H9 (cell line): ENCODE measurements at regions not wholly inside any gene's neighbourhood (a gene's known extent, or its start where the extent isn't known, plus 50 kb on each side); places are given as distances from the start of the nearest gene placed in this dataset.

ENCODE experiments used
- DNase-seq: peaks from one replicate; pipeline ENCODE4 v3.0.0-alpha.2; 2017
- H2AFZ ChIP-seq: one replicate; pipeline ENCODE4 v1.6.1; 2013; ENCODE audit warnings: mild to moderate bottlenecking, low read length, control low read depth, moderate library complexity
- H2AK5ac ChIP-seq: 2 replicates; pipeline ENCODE4 v1.6.1; 2013; ENCODE audit warnings: low read length, control low read depth, mixed read lengths; ENCODE audit not compliant: insufficient read length
- H2BK120ac ChIP-seq: one replicate; pipeline ENCODE4 v1.6.1; 2013; ENCODE audit warnings: low read depth, mild to moderate bottlenecking, low read length, control low read depth, inconsistent platforms; ENCODE audit not compliant: poor library complexity, severe bottlenecking
- H2BK12ac ChIP-seq: 2 replicates; pipeline ENCODE4 v1.6.1; 2013; ENCODE audit warnings: low read length, control low read depth, mixed read lengths, low read depth; ENCODE audit not compliant: insufficient read length
- H2BK15ac ChIP-seq: 2 replicates; pipeline ENCODE4 v1.6.1; 2013; ENCODE audit warnings: low read depth, low read length, control low read depth
- H2BK20ac ChIP-seq: one replicate; pipeline ENCODE4 v1.6.1; 2013; ENCODE audit warnings: low read depth, mild to moderate bottlenecking, low read length, control low read depth, inconsistent platforms; ENCODE audit not compliant: poor library complexity, severe bottlenecking
- H2BK5ac ChIP-seq: 2 replicates; pipeline ENCODE4 v1.6.1; 2013; ENCODE audit warnings: low read length, control low read depth, mixed read lengths; ENCODE audit not compliant: insufficient read length
- H3K14ac ChIP-seq: 2 replicates; pipeline ENCODE4 v1.6.1; 2013; ENCODE audit warnings: low read length, control low read depth; ENCODE audit not compliant: insufficient read depth
- H3K18ac ChIP-seq: 2 replicates; pipeline ENCODE4 v1.6.1; 2013; ENCODE audit warnings: low read depth, mild to moderate bottlenecking, mixed read lengths, low read length, control low read depth; ENCODE audit not compliant: insufficient read length
- H3K23ac ChIP-seq: 2 replicates; pipeline ENCODE4 v1.6.1; 2013; ENCODE audit warnings: low read length, control low read depth, mixed read lengths, low read depth; ENCODE audit not compliant: insufficient read length
- H3K23me2 ChIP-seq: 2 replicates; pipeline ENCODE4 v1.6.1; 2013; ENCODE audit warnings: low read depth, mild to moderate bottlenecking, mixed read lengths, low read length, control low read depth; ENCODE audit not compliant: insufficient read length, poor library complexity, severe bottlenecking
- H3K27ac ChIP-seq: 2 replicates; pipeline ENCODE4 v1.5.1; 2013; ENCODE audit warnings: low read length, control low read depth, mixed read lengths, low read depth; ENCODE audit not compliant: insufficient read length
- H3K27me3 ChIP-seq: 2 replicates; pipeline ENCODE4 v1.6.1; 2013; ENCODE audit warnings: low read length, control low read depth, inconsistent platforms; ENCODE audit not compliant: insufficient read depth
- H3K4ac ChIP-seq: 2 replicates; pipeline ENCODE4 v1.6.1; 2013; ENCODE audit warnings: low read depth, mild to moderate bottlenecking, control low read depth, inconsistent platforms, low read length, moderate library complexity
- H3K4me1 ChIP-seq: 2 replicates; pipeline ENCODE4 v1.6.1; 2013; ENCODE audit warnings: low read length, control low read depth, inconsistent platforms; ENCODE audit not compliant: insufficient read depth
- H3K4me2 ChIP-seq: 2 replicates; pipeline ENCODE4 v1.6.1; 2013; ENCODE audit warnings: low read length, control low read depth, mixed read lengths; ENCODE audit not compliant: insufficient read length, insufficient read depth
- H3K56ac ChIP-seq: 2 replicates; pipeline ENCODE4 v1.6.1; 2013; ENCODE audit warnings: low read depth, mild to moderate bottlenecking, mixed read lengths, low read length, control low read depth; ENCODE audit not compliant: insufficient read length
- H3K79me1 ChIP-seq: 2 replicates; pipeline ENCODE4 v1.6.1; 2013; ENCODE audit warnings: low read depth, mild to moderate bottlenecking, moderate library complexity, low read length, control low read depth, inconsistent platforms; ENCODE audit not compliant: insufficient read depth, poor library complexity, severe bottlenecking
- H3K79me2 ChIP-seq: 2 replicates; pipeline ENCODE4 v1.6.1; 2013; ENCODE audit warnings: low read length, control low read depth, inconsistent platforms; ENCODE audit not compliant: insufficient read depth
- H3K9ac ChIP-seq: 2 replicates; pipeline ENCODE4 v1.6.1; 2013; ENCODE audit warnings: low read length, control low read depth, mixed read lengths; ENCODE audit not compliant: insufficient read length; ENCODE audit errors: extremely low read depth
- H3K9me3 ChIP-seq: one replicate; pipeline ENCODE4 v1.6.1; 2013; ENCODE audit warnings: low read depth, low read length, inconsistent platforms; ENCODE audit not compliant: control insufficient read depth
- H3T11ph ChIP-seq: one replicate; pipeline ENCODE4 v1.6.1; 2013; ENCODE audit warnings: mild to moderate bottlenecking, low read length, control low read depth, inconsistent platforms
- H4K20me1 ChIP-seq: one replicate; pipeline ENCODE4 v1.6.1; 2013; ENCODE audit not compliant: control insufficient read depth, insufficient read length, insufficient read depth
- H4K5ac ChIP-seq: 2 replicates; pipeline ENCODE4 v1.6.1; 2013; ENCODE audit warnings: low read depth, mild to moderate bottlenecking, mixed read lengths, low read length, control low read depth; ENCODE audit not compliant: insufficient read length
- H4K8ac ChIP-seq: replicated peaks from 2 replicates; pipeline ENCODE4 v1.6.1; 2013; ENCODE audit warnings: low read length, control low read depth, mixed read lengths, low read depth; ENCODE audit not compliant: insufficient read length
- H4K91ac ChIP-seq: 2 replicates; pipeline ENCODE4 v1.6.1; 2013; ENCODE audit warnings: low read depth, mild to moderate bottlenecking, moderate library complexity, mixed read lengths, low read length, control low read depth; ENCODE audit not compliant: insufficient read length
- H3K27ac Mint-ChIP-seq, 3 experiments: 2 replicates in 2 of 3; 3 replicates in 1 of 3; pipeline ENCODE4 v1.8.0; 2020 to 2021; ENCODE audit warnings: mixed read lengths in 3 of 3, mild to moderate bottlenecking in 1 of 3, moderate library complexity in 1 of 3
- H3K27me3 Mint-ChIP-seq: 2 replicates; pipeline ENCODE4 v1.8.0; 2021; ENCODE audit warnings: low read depth, mild to moderate bottlenecking, moderate library complexity, mixed read lengths
- H3K36me3 Mint-ChIP-seq, 3 experiments: 2 replicates in 2 of 3; 3 replicates in 1 of 3; pipeline ENCODE4 v1.8.0; 2020 to 2021; ENCODE audit warnings: low read depth in 3 of 3, mixed read lengths in 3 of 3; ENCODE audit not compliant: insufficient read depth in 1 of 3
- H3K4me1 Mint-ChIP-seq, 2 experiments: 2 replicates each; pipeline ENCODE4 v1.8.0; 2020; ENCODE audit warnings: mixed read lengths in 2 of 2
- H3K4me3 Mint-ChIP-seq, 2 experiments: 2 replicates in 1 of 2; 3 replicates in 1 of 2; pipeline ENCODE4 v1.8.0; 2020 to 2021; ENCODE audit warnings: mild to moderate bottlenecking in 2 of 2, mixed read lengths in 2 of 2, moderate library complexity in 1 of 2
- H3K9me3 Mint-ChIP-seq, 2 experiments: 2 replicates in 1 of 2; 3 replicates in 1 of 2; pipeline ENCODE4 v1.8.0; 2020; ENCODE audit warnings: mild to moderate bottlenecking in 2 of 2, mixed read lengths in 2 of 2, moderate library complexity in 1 of 2
- WGBS: extraction: QIAGEN DNeasy Blood & Tissue Kit; methylation state at CpG from one replicate; pipeline ENCODE4 v1.1.7; 2013; ENCODE audit warnings: missing lambda C conversion rate, low lambda C conversion rate, mixed read lengths; ENCODE audit not compliant: insufficient read length; ENCODE audit errors: extremely low coverage; 5-methylcytosine and 5-hydroxymethylcytosine counted together
- TF ChIP-seq, protein P1 (sequence below): fragments of 200-600 bp; sonication (generic); conservative IDR thresholded peaks from 3 replicates; pipeline ENCODE4 v1.8.0; 2021; ENCODE audit warnings: antibody characterized with exemption, mild to moderate bottlenecking

- H4K91ac ChIP-seq: no peak overlapping the region
- no peaks in the 10 kb centered on the region for H3K23me2 ChIP-seq
- Mint-ChIP-seq H3K36me3 (no peaks in the 10 kb centered on the region), H3K9me3 (peaks cover 6 to 10% of the 10 kb centered on the region in 2 experiments), H3K4me3 (no peak overlapping the region), H3K4me1 (peaks cover 3 to 9% of the 10 kb centered on the region in 2 experiments; a peak in 3 of 4 replicates), H3K27ac (no peak overlapping the region), H3K27me3 (peaks cover 15% of the 10 kb centered on the region)
- WGBS: no CpG with 5 or more reads among the region's 3 CpGs
- H2BK20ac ChIP-seq: no peak overlapping the region
- no peak overlapping the region for H4K5ac ChIP-seq
- no peak overlapping the region for H3K23ac ChIP-seq
- no peak overlapping the region for H3K14ac ChIP-seq
- no peaks in the 10 kb centered on the region for H3K4me1 ChIP-seq
- H3K9me3 ChIP-seq: no peaks in the 10 kb centered on the region
- H3K56ac ChIP-seq: no peak overlapping the region
- H4K20me1 ChIP-seq: no peaks in the 10 kb centered on the region
- H3K18ac ChIP-seq: no peak overlapping the region
- no peak overlapping the region for H2AK5ac ChIP-seq
- H2BK120ac ChIP-seq: no peak overlapping the region
- no peak overlapping the region for H3T11ph ChIP-seq
- no peak overlapping the region for H2BK5ac ChIP-seq
- H3K4ac ChIP-seq: no peak overlapping the region
- TF ChIP-seq, protein P1, sequence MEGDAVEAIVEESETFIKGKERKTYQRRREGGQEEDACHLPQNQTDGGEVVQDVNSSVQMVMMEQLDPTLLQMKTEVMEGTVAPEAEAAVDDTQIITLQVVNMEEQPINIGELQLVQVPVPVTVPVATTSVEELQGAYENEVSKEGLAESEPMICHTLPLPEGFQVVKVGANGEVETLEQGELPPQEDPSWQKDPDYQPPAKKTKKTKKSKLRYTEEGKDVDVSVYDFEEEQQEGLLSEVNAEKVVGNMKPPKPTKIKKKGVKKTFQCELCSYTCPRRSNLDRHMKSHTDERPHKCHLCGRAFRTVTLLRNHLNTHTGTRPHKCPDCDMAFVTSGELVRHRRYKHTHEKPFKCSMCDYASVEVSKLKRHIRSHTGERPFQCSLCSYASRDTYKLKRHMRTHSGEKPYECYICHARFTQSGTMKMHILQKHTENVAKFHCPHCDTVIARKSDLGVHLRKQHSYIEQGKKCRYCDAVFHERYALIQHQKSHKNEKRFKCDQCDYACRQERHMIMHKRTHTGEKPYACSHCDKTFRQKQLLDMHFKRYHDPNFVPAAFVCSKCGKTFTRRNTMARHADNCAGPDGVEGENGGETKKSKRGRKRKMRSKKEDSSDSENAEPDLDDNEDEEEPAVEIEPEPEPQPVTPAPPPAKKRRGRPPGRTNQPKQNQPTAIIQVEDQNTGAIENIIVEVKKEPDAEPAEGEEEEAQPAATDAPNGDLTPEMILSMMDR: no peak
- H3K79me1 ChIP-seq: no peaks in the 10 kb centered on the region
- H3K4me2 ChIP-seq: no peak overlapping the region
- H3K27me3 ChIP-seq: no peaks in the 10 kb centered on the region
- H3K79me2 ChIP-seq: no peaks in the 10 kb centered on the region
- H2BK15ac ChIP-seq: no peak overlapping the region
- H3K9ac ChIP-seq: no peak overlapping the region
- no peak overlapping the region for H2BK12ac ChIP-seq
- no peak for DNase-seq
- no peak overlapping the region for H4K8ac ChIP-seq
- H3K27ac ChIP-seq: no peak overlapping the region
- no peak overlapping the region for H2AFZ ChIP-seq
Observed at GRCh38 chr10:105706281-105707026, 1065.4 kb downstream of the SORCS3 start.
